OCI-LY3 (cell line): ENCODE measurements at regions not wholly inside any gene's neighbourhood (a gene's known extent, or its start where the extent isn't known, plus 50 kb on each side); places are given as distances from the start of the nearest gene placed in this dataset.

ENCODE experiments used
- H2AFZ ChIP-seq: fragments of 200-600, 300-600 bp; shearing (Covaris generic); 2 replicates; pipeline ENCODE4 v1.6.0; 2014; ENCODE audit warnings: antibody characterized with exemption, low read depth, low read length
- H3K27ac ChIP-seq: fragments of 200-600, 300-600 bp; sonication (generic); 2 replicates; pipeline ENCODE4 v1.5.1; 2014; ENCODE audit warnings: mild to moderate bottlenecking, low read length, moderate library complexity, mixed read lengths
- H3K27me3 ChIP-seq: fragments of 200-600, 300-600 bp; sonication (generic); 2 replicates; pipeline ENCODE4 v1.6.1; 2014; ENCODE audit warnings: low read depth, low read length, mixed read lengths
- H3K36me3 ChIP-seq: fragments of 200-600, 300-600 bp; sonication (generic); replicated peaks from 2 replicates; pipeline ENCODE3; 2014; ENCODE audit warnings: low read depth, low read length, mixed read lengths
- H3K4me1 ChIP-seq: fragments of 300-600, 200-600 bp; sonication (generic); 2 replicates; pipeline ENCODE4 v1.6.1; 2014; ENCODE audit warnings: low read length, mixed read lengths
- H3K4me2 ChIP-seq: fragments of 200-600, 300-600 bp; sonication (generic); 2 replicates; pipeline ENCODE4 v1.6.1; 2014; ENCODE audit warnings: low read length, mixed read lengths
- H3K4me3 ChIP-seq: fragments of 300-600, 200-600 bp; sonication (generic); 2 replicates; pipeline ENCODE4 v1.5.1; 2014; ENCODE audit warnings: antibody characterized with exemption, mild to moderate bottlenecking, low read length, moderate library complexity
- H3K79me2 ChIP-seq: fragments of 300-600, 200-600 bp; shearing (Covaris generic); 2 replicates; pipeline ENCODE4 v1.6.1; 2014; ENCODE audit warnings: mild to moderate bottlenecking, low read length, mixed read lengths
- H3K9ac ChIP-seq: fragments of 300-600, 200-600 bp; shearing (Covaris generic); 2 replicates; pipeline ENCODE4 v1.6.0; 2014; ENCODE audit warnings: mild to moderate bottlenecking, low read length, moderate library complexity
- H3K9me3 ChIP-seq: fragments of 200-600, 300-600 bp; shearing (Covaris generic); 2 replicates; pipeline ENCODE4 v1.6.1; 2014; ENCODE audit warnings: low read length, mixed read lengths; ENCODE audit not compliant: insufficient read depth
- H4K20me1 ChIP-seq: fragments of 200-600, 300-600 bp; sonication (generic); 2 replicates; pipeline ENCODE4 v1.6.1; 2016; ENCODE audit warnings: low read length, mixed read lengths; ENCODE audit not compliant: insufficient read depth
- CTCF ChIP-seq: fragments of 200-600, 300-600 bp; sonication (generic); IDR thresholded peaks from 2 replicates; pipeline ENCODE4 v1.5.1; 2014; ENCODE audit warnings: antibody characterized with exemption, low read length, low read depth
- EZH2phosphoT487 ChIP-seq: fragments of 200-600 bp; shearing (Covaris generic); IDR thresholded peaks from 2 replicates; pipeline ENCODE4 v1.6.1; 2018; ENCODE audit warnings: antibody characterized with exemption, mixed run types, low read depth

DNA sequence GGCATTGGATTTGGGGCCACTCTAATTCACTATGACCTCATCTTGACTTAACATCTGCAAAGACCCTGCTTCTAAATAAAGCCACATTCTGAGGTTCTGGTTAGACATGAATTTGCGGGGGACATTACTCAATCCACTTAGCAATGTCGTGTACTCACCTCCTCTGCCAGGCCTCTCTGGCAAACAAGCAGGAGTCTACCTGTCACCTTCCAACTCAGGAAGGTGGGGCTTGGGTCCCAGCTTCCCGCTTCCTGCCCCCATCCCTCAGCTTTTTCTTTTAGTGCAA lies 177.8 kb downstream of the PSMG1 start:
- H4K20me1 ChIP-seq, result no peaks in the 10 kb centered on the region
- H3K4me3 ChIP-seq, result no peak overlapping the region
- no peaks in the 10 kb centered on the region for H3K36me3 ChIP-seq
- no peaks in the 10 kb centered on the region for H3K79me2 ChIP-seq
- no peaks in the 10 kb centered on the region for H3K9me3 ChIP-seq
- peaks cover 35% of the 10 kb centered on the region for H3K27me3 ChIP-seq
- no peak overlapping the region for H3K27ac ChIP-seq
- H2AFZ ChIP-seq, result no peak overlapping the region
- no peak for TF ChIP-seq EZH2phosphoT487
- no peak for TF ChIP-seq CTCF
- H3K4me1 ChIP-seq, result no peaks in the 10 kb centered on the region
- H3K4me2 ChIP-seq, result no peak overlapping the region
- no peak overlapping the region for H3K9ac ChIP-seq

DNA sequence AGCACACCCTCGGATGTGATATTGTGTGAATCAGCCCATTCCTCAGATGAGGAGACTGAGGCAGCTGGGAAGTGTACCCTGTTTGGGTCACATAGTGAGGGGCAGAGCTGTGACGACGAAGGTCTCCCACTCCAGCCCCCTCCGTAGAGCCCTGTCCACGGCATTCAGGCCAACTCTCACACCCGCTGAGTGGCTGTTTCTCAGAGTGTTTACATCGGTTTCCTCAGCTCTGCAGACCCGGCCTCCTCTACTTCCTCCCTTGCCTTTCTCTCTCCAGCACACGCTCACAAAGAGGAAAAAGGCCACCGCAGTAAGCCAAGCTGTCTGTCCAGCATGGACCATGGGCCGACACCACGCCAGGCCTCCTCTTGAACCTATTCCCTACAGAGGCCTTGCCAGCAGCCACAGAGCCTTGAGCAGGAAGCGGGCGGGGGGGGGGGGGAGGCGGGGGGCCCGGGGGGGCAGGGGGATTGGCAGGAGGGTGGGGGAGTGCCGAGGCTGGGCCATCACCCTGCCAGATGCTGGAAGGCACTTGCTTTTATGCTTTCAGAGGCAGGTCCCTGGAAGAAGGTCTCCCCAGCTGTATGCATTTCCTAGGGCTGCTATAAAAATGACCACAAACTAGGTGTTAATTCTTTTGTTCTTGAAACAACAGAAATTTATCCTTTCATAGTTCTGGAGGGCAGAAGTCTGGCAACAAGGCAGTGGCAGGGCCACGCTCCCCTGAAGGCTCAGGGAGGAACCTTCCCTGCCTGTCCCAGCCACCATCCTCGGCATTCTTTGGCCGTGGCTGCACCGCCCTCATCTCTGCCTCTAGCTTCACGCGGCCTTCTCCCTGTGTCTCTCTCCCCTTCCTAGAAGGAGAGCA lies 178.4 kb downstream of the PSMG1 start:
- Histone ChIP-seq H2AFZ (no peak overlapping the region), H3K36me3 (no peaks in the 10 kb centered on the region), H3K27me3 (peaks cover 41% of the 10 kb centered on the region), H3K4me2 (no peak overlapping the region), H4K20me1 (no peaks in the 10 kb centered on the region), H3K79me2 (no peaks in the 10 kb centered on the region), H3K4me3 (no peak overlapping the region), H3K9me3 (no peaks in the 10 kb centered on the region), H3K9ac (no peak overlapping the region), H3K27ac (no peak overlapping the region), H3K4me1 (no peaks in the 10 kb centered on the region)
- TF ChIP-seq EZH2phosphoT487 (no peak), CTCF (no peak)

DNA sequence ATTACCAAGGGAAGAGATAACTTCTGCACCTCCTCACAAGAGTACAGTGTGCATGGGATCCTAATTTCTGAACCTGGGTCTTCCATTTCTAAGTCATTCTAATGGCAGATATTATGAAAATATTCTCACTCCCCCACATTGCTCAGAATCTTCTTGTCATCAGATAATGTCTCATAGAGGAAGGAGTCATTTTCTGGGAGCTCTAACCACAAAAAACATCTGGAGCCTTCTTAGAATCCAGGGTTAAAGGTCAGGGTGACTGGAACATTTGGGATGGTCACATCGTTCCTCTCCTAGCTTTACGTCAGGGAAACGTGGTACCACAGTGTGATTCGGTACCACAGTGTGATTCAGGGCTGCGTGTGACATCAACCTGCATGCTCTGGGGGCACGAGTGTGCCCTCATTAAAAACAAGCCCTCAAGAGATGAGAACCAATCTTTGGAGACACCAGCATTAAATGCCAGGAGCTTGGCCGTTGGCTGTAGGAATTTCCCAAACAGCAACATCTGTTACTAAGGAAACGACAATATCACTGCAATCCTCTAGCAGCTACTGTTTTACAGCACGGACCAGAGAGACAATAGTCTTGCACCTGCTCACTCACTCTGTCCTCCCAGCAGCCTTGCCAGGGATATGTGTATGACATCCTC lies 179.1 kb downstream of the PSMG1 start:
- H3K9ac ChIP-seq, result no peak overlapping the region
- H3K79me2 ChIP-seq, result no peaks in the 10 kb centered on the region
- H3K9me3 ChIP-seq, result no peaks in the 10 kb centered on the region
- no peak overlapping the region for H3K4me2 ChIP-seq
- no peak overlapping the region for H2AFZ ChIP-seq
- no peaks in the 10 kb centered on the region for H3K36me3 ChIP-seq
- no peaks in the 10 kb centered on the region for H4K20me1 ChIP-seq
- H3K27me3 ChIP-seq, result peaks cover 45% of the 10 kb centered on the region
- TF ChIP-seq EZH2phosphoT487 (no peak), CTCF (no peak)
- no peak overlapping the region for H3K27ac ChIP-seq
- H3K4me1 ChIP-seq, result no peaks in the 10 kb centered on the region
- no peak overlapping the region for H3K4me3 ChIP-seq

- H3K27ac ChIP-seq, result no peak overlapping the region
- no peaks in the 10 kb centered on the region for H3K4me1 ChIP-seq
- H3K27me3 ChIP-seq, result peaks cover 50% of the 10 kb centered on the region
- no peak overlapping the region for H3K9ac ChIP-seq
- no peak overlapping the region for H3K4me3 ChIP-seq
- no peaks in the 10 kb centered on the region for H3K36me3 ChIP-seq
- H4K20me1 ChIP-seq, result no peaks in the 10 kb centered on the region
- H3K4me2 ChIP-seq, result no peak overlapping the region
- TF ChIP-seq CTCF (no peak), EZH2phosphoT487 (no peak)
- H2AFZ ChIP-seq, result no peak overlapping the region
- H3K79me2 ChIP-seq, result no peaks in the 10 kb centered on the region
- H3K9me3 ChIP-seq, result no peaks in the 10 kb centered on the region
Observed at GRCh38 chr21:39001341-39001740, 181.9 kb downstream of the PSMG1 start.
